Common myeloid progenitor, CD34-positive (primary cell): ENCODE measurements at regions not wholly inside any gene's neighbourhood (a gene's known extent, or its start where the extent isn't known, plus 50 kb on each side); places are given as distances from the start of the nearest gene placed in this dataset.

Experiments used
- CTCF ChIA-PET: fragments of 350-600 bp; sonication (Branson Sonifier 250); formaldehyde crosslinking; loops from one replicate; lab custom pipeline; 2021; ENCODE audit warnings: antibody characterized with exemption; lab: Charles Lee
- POLR2A ChIA-PET: fragments of 350-600 bp; sonication (Branson Sonifier 250); formaldehyde crosslinking; loops from one replicate; lab custom pipeline; 2021; ENCODE audit warnings: antibody characterized with exemption; lab: Charles Lee
- DNase-seq, 3 donors: peaks; one replicate each; pipeline versions ENCODE4 v3.0.0 to v3.0.0-alpha.2; 2013
- H3K27ac ChIP-seq, 2 experiments: 1 replicate in 1 of 2; 2 replicates in 1 of 2; pipeline ENCODE4 v1.7.0; 2013; ENCODE audit warnings: inconsistent platforms in 2 of 2, low read length in 2 of 2, mild to moderate bottlenecking in 2 of 2, low read depth in 1 of 2, moderate library complexity in 1 of 2; ENCODE audit not compliant: severe bottlenecking in 2 of 2, insufficient read depth in 1 of 2, poor library complexity in 1 of 2
- H3K27me3 ChIP-seq, 5 experiments: replicated peaks in 2 of 5; 1 replicate in 3 of 5; 2 replicates in 2 of 5; pipeline versions ENCODE4 v1.6.1 to v1.7.0; 2013; ENCODE audit warnings: low read length in 4 of 5, mild to moderate bottlenecking in 2 of 5, moderate library complexity in 2 of 5, inconsistent platforms in 1 of 5; ENCODE audit not compliant: insufficient read depth in 5 of 5, control insufficient read depth in 4 of 5
- H3K36me3 ChIP-seq, 4 experiments: 1 replicate in 2 of 4; 2 replicates in 2 of 4; pipeline versions ENCODE4 v1.6.1 to v1.7.0; 2013; ENCODE audit warnings: low read length in 3 of 4, control low read depth in 1 of 4, mild to moderate bottlenecking in 1 of 4; ENCODE audit not compliant: control insufficient read depth in 4 of 4, insufficient read depth in 4 of 4
- H3K4me1 ChIP-seq, 4 experiments: 1 replicate in 3 of 4; 2 replicates in 1 of 4; pipeline versions ENCODE4 v1.6.1 to v1.7.1; 2013; ENCODE audit warnings: low read length in 3 of 4, mild to moderate bottlenecking in 3 of 4, control low read depth in 1 of 4, inconsistent platforms in 1 of 4, moderate library complexity in 1 of 4; ENCODE audit not compliant: control insufficient read depth in 4 of 4, insufficient read depth in 4 of 4; ENCODE audit errors: control extremely low read depth in 1 of 4
- H3K4me3 ChIP-seq, 7 experiments: 1 replicate in 4 of 7; 2 replicates in 3 of 7; pipeline versions ENCODE4 v1.5.1 to v1.7.0; 2013; ENCODE audit warnings: mild to moderate bottlenecking in 7 of 7, low read length in 6 of 7, moderate library complexity in 6 of 7, inconsistent platforms in 2 of 7, low read depth in 2 of 7, control low read depth in 1 of 7; ENCODE audit not compliant: insufficient read depth in 4 of 7, control insufficient read depth in 1 of 7; ENCODE audit errors: extremely low read depth in 1 of 7
- H3K9me3 ChIP-seq, 5 experiments: 1 replicate in 4 of 5; 2 replicates in 1 of 5; pipeline versions ENCODE4 v1.6.1 to v1.7.1; 2013; ENCODE audit warnings: low read length in 4 of 5, mild to moderate bottlenecking in 2 of 5, inconsistent platforms in 1 of 5, low read depth in 1 of 5, moderate library complexity in 1 of 5; ENCODE audit not compliant: control insufficient read depth in 4 of 5, insufficient read depth in 2 of 5; ENCODE audit errors: control extremely low read depth in 1 of 5
- WGBS: methylation state at CpG from one replicate; pipeline ENCODE4 v1.1.5; 2013; ENCODE audit not compliant: insufficient coverage; 5-methylcytosine and 5-hydroxymethylcytosine counted together

DNA sequence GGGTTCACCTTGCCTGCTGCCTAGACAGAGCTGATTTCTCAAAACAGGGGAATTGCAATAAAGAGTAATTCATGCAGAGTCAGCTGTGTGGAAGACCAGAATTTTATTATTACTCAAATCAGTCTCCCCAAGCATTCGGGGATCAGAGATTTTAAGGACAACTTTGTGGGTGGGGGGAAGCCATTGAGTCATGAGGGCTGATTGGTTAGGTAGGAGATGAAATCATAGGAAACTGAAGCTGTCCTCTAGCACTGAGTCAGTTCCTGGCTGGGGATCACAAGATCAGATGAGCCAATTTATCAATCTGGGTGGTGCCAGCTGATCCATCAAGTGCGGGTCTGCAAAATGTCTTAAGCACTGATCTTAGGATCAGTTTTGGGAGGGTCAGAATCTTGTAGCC lies 159.1 kb upstream of the MAP1B start:
- Histone ChIP-seq H3K27ac (no peak overlapping the region), H3K4me3 (no peak overlapping the region), H3K4me1 (no peaks in the 10 kb centered on the region), H3K27me3 (peaks cover 0 to 2% (median 0%) of the 10 kb centered on the region in 5 experiments), H3K9me3 (peaks cover 0 to 20% (median 11%) of the 10 kb centered on the region in 5 experiments), H3K36me3 (no peaks in the 10 kb centered on the region)
- DNase-seq: no peak
- no CpG with 5 or more reads among the region's 2 CpGs for WGBS
- POLR2A ChIA-PET: no interaction called here
- CTCF ChIA-PET: no interaction called here

DNA sequence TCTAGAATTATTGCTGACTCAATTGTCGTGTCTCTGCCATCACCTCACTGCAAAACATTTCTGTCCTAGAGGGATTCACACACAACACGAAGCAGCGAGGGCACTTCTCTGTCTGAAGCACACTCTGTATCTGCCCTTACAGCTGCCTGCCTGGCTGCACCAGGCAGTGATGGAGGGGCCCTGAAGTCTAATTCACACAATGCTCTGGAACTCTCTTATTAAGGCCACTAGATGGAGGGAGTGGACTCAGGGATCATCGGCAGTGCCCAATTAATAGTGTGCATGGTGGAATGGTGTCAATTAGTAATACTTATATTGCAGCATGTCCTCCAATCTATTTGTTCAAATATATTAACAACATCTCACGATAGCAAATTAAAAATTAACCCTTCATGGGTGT lies 157.5 kb upstream of the MAP1B start:
- ChIA-PET CTCF (no interaction called here), POLR2A (no interaction called here)
- Histone ChIP-seq H3K9me3 (peaks cover 0 to 20% (median 11%) of the 10 kb centered on the region in 5 experiments), H3K4me3 (no peak overlapping the region), H3K36me3 (no peaks in the 10 kb centered on the region), H3K4me1 (no peaks in the 10 kb centered on the region), H3K27me3 (peaks cover 0 to 2% (median 0%) of the 10 kb centered on the region in 5 experiments), H3K27ac (no peak overlapping the region)
- 92% methylated on average over 2 of the region's 5 CpGs for WGBS
- DNase-seq: no peak

DNA sequence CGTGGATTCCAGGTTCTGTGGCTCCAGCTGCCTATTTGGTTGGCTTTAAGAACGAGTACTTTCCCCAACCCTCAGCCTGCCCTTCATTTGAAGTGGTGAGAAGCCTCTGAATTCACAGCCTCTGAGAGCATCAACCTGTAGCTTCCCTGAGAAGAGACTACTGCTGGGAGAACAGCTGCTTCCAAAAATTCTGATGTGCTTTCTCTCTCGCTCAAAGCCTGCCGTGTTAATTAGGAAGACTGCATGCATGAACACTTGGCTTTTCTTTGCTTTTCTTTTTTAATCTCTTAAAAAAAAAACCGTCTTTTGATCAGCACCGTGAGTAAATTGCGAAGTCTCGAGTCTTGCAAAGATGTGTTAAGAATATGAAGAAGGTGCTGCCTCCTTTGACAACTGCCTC lies 153.4 kb upstream of the MAP1B start:
- DNase-seq: no peak
- CTCF ChIA-PET: no interaction called here

DNA sequence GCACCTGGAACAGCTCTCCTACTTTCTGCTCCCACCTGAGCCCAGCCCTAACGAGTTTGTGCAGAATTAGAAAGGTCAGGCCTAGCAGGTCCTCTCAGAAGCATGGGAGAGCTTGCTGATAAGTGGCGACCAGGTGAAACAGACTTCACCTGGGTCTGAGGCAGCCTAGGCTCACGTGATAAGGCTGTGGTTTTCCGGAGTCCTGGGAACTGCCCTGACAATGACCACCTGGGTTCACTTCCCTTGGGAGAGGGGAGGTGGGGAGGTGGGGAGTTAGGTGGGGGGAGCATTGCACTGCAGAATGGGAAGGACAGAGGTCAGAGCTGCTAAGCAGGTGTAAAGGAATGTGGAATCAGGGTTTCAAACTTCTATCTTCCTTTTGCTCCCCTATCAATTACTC lies 152.9 kb upstream of the MAP1B start:
- no peaks in the 10 kb centered on the region for H3K36me3 ChIP-seq
- no peak for DNase-seq
- POLR2A ChIA-PET: no interaction called here
- WGBS: 88% methylated on average over 4 of the region's 4 CpGs
- H3K4me1 ChIP-seq: no peaks in the 10 kb centered on the region
- no peak overlapping the region for H3K27ac ChIP-seq
- CTCF ChIA-PET: no interaction called here
- peaks cover 0 to 5% (median under 1%) of the 10 kb centered on the region in 5 experiments for H3K9me3 ChIP-seq
- peaks cover 0 to 4% (median 0%) of the 10 kb centered on the region in 5 experiments for H3K27me3 ChIP-seq
- H3K4me3 ChIP-seq: no peak overlapping the region

More for the DNA sequence above, 153.4 kb upstream of the MAP1B start:
- POLR2A ChIA-PET: no interaction called here
- H3K36me3 ChIP-seq: no peaks in the 10 kb centered on the region
- peaks cover 0 to 5% (median 3%) of the 10 kb centered on the region in 5 experiments for H3K9me3 ChIP-seq
- peaks cover 0 to 4% (median 0%) of the 10 kb centered on the region in 5 experiments for H3K27me3 ChIP-seq
- H3K4me1 ChIP-seq: no peaks in the 10 kb centered on the region
- no peak overlapping the region for H3K4me3 ChIP-seq
- H3K27ac ChIP-seq: no peak overlapping the region
- 100% methylated on average over 5 of the region's 8 CpGs for WGBS

DNA sequence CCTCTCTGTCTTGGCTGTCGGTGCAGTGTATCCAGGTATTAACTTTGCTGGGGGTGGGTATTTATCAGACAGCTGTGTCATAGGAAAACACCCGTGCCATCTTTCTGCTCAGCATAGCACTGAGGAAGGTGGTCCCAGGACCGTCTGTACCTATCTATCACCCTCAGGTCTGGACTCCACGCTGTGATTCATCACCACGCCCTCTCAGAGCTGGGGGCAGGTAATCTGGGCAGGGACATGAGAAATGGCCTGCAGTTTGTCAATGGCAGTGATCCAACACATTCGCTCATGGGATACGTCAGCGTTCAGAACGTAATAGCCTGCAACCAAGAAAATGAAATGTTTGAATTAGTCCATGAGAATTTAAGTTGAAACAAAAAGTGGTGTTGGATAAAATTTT lies 151.6 kb upstream of the MAP1B start:
- no peak overlapping the region for H3K4me3 ChIP-seq
- peaks cover 0 to 3% (median 0%) of the 10 kb centered on the region in 5 experiments for H3K9me3 ChIP-seq
- no peak overlapping the region for H3K27ac ChIP-seq
- no peaks in the 10 kb centered on the region for H3K4me1 ChIP-seq
- WGBS: 96% methylated on average over 6 of the region's 9 CpGs
- peaks cover 0 to 4% (median 0%) of the 10 kb centered on the region in 5 experiments for H3K27me3 ChIP-seq
- no peaks in the 10 kb centered on the region for H3K36me3 ChIP-seq
- POLR2A ChIA-PET: no interaction called here
- CTCF ChIA-PET: no interaction called here
- no peak for DNase-seq

DNA sequence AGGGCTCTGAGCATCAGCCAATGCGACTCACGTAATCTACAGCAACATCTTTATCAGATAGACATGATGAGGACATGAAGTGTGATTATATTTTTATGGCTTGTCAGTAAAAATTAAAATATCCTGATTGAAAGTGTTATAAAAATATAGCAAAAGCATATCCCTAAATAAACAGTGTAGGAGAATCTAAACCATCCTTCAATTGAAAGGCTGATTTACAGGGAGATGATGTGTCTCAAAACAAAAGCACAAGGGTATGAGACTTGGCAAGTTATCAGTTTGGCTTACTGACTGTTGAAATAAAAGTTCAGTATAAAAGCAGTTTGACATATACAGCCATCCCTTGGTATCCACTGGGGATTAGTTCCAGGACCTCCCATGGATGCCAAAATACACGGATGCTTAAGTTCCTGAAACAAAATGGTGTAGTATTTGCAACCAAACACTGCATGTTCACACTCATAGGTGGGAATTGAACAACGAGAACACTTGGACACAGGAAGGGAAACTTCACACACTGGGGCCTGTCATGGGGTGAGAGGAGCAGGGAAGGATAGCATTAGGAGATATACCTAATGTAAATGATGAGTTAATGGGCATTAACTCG lies 149.9 kb upstream of the MAP1B start:
- no peaks in the 10 kb centered on the region for H3K36me3 ChIP-seq
- ChIA-PET POLR2A (no interaction called here), CTCF (no interaction called here)
- H3K4me1 ChIP-seq: no peaks in the 10 kb centered on the region
- WGBS: 93% methylated on average over 2 of the region's 5 CpGs
- no peak overlapping the region for H3K4me3 ChIP-seq
- H3K27me3 ChIP-seq: peaks cover 0 to 10% (median 0%) of the 10 kb centered on the region in 5 experiments
- H3K27ac ChIP-seq: no peak overlapping the region
- no peak for DNase-seq
- H3K9me3 ChIP-seq: peaks cover 0 to 3% (median 0%) of the 10 kb centered on the region in 5 experiments

DNA sequence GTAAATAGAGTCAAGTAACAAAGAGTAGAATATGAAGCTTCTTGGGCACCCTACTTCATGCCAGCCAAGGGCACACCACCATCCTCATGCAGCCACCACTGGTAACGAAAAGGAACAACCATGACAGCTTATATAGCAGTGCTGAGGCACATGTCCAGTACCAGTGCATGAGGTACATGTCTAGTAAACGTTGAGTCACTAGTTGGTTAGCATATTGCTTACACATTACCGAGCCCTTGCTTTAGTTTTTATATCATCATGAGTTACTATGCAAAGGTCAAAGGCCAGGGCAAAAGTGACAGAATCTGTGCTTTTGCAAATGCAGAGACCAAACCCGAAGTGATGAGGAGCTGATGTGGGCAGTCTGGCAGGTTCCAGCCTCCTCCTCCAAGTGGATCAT lies 147.1 kb upstream of the MAP1B start:
- Histone ChIP-seq H3K4me1 (no peaks in the 10 kb centered on the region), H3K27me3 (peaks cover 0 to 10% (median 0%) of the 10 kb centered on the region in 5 experiments), H3K27ac (no peak overlapping the region), H3K9me3 (peaks cover 0 to 3% (median 0%) of the 10 kb centered on the region in 5 experiments), H3K36me3 (no peaks in the 10 kb centered on the region), H3K4me3 (no peak overlapping the region)
- ChIA-PET CTCF (no interaction called here), POLR2A (no interaction called here)
- 87% methylated on average over 4 of the region's 4 CpGs for WGBS
- DNase-seq: no peak
